ENCODE measurements at regions not wholly inside any gene's neighbourhood (a gene's known extent, or its start where the extent isn't known, plus 50 kb on each side); places are given as distances from the start of the nearest gene placed in this dataset.

GRCh38 chr4:153987291-153987690 is 198.4 kb upstream of the SFRP2 start:
- TF ChIP-seq, protein P1, sequence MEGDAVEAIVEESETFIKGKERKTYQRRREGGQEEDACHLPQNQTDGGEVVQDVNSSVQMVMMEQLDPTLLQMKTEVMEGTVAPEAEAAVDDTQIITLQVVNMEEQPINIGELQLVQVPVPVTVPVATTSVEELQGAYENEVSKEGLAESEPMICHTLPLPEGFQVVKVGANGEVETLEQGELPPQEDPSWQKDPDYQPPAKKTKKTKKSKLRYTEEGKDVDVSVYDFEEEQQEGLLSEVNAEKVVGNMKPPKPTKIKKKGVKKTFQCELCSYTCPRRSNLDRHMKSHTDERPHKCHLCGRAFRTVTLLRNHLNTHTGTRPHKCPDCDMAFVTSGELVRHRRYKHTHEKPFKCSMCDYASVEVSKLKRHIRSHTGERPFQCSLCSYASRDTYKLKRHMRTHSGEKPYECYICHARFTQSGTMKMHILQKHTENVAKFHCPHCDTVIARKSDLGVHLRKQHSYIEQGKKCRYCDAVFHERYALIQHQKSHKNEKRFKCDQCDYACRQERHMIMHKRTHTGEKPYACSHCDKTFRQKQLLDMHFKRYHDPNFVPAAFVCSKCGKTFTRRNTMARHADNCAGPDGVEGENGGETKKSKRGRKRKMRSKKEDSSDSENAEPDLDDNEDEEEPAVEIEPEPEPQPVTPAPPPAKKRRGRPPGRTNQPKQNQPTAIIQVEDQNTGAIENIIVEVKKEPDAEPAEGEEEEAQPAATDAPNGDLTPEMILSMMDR (IDR thresholded peaks at IDR 0.05): no peak
- TF ChIP-seq SIN3A (IDR thresholded peaks at IDR 0.05; ENCODE audit: borderline replicate concordance, insufficient read depth, low read depth, low read length) (no peak), REST (IDR thresholded peaks at IDR 0.05; ENCODE audit: insufficient read depth in 1 of 2, low read depth in 2 of 2, low read length in 1 of 2) (no peak), POLR2AphosphoS5 (IDR thresholded peaks at IDR 0.05; ENCODE audit: low read depth, low read length) (no peak)
- no TSS peak for BruUV-seq (replicated peaks)
- H3K27me3 ChIP-seq (ENCODE audit: control insufficient read depth, insufficient read depth, low read length): no peaks in the 10 kb centered on the region
- H3K27ac ChIP-seq (ENCODE audit: low read length): no peak overlapping the region
- intact Hi-C loops (cut with micrococcal nuclease; ENCODE audit: unreplicated experiment) (no loop called here), in situ Hi-C loops (cut with HindIII; ENCODE audit: low pct_unique_long_range_greater_than_20kb, low sequenced_read_pairs) (no loop called here)
- H3K9me3 ChIP-seq (ENCODE audit: control insufficient read depth, insufficient read depth, low read depth, low read length): no peaks in the 10 kb centered on the region
- no peaks in the 10 kb centered on the region for H3K36me3 ChIP-seq (ENCODE audit: control insufficient read depth, insufficient read depth, low read length)
- ChIA-PET POLR2A (no interaction called here), CTCF (no interaction called here)
- no peak overlapping the region for H3K4me3 ChIP-seq (ENCODE audit: low read depth in 2 of 2, low read length in 2 of 2)
- DNase-seq (ENCODE audit: low read depth, low spot score): no peak
- H3K4me1 ChIP-seq (ENCODE audit: control insufficient read depth, insufficient read depth, low read length): no peaks in the 10 kb centered on the region
- ATAC-seq: no peak

- Histone ChIP-seq H3K36me3 (ENCODE audit: control insufficient read depth, insufficient read depth, low read length) (no peaks in the 10 kb centered on the region), H3K4me1 (ENCODE audit: control insufficient read depth, insufficient read depth, low read length) (no peaks in the 10 kb centered on the region), H3K9me3 (ENCODE audit: control insufficient read depth, insufficient read depth, low read depth, low read length) (no peaks in the 10 kb centered on the region), H3K4me3 (ENCODE audit: low read depth in 2 of 2, low read length in 2 of 2) (no peak overlapping the region), H3K27me3 (ENCODE audit: control insufficient read depth, insufficient read depth, low read length) (no peaks in the 10 kb centered on the region), H3K27ac (ENCODE audit: low read length) (no peak overlapping the region)
- CTCF ChIA-PET: no interaction called here
- intact Hi-C loops (cut with micrococcal nuclease; ENCODE audit: unreplicated experiment): no loop called here
- no peak for DNase-seq (ENCODE audit: low read depth, low spot score)
- TF ChIP-seq TCF7L2 (IDR thresholded peaks at IDR 0.05; ENCODE audit: low read depth, low read length): no peak
- no peak for TF ChIP-seq REST (IDR thresholded peaks at IDR 0.05; ENCODE audit: insufficient read depth in 1 of 2, low read depth in 2 of 2, low read length in 1 of 2)
- no peak for TF ChIP-seq SIN3A (IDR thresholded peaks at IDR 0.05; ENCODE audit: borderline replicate concordance, insufficient read depth, low read depth, low read length)
- no peak for TF ChIP-seq POLR2AphosphoS5 (IDR thresholded peaks at IDR 0.05; ENCODE audit: low read depth, low read length)
- TF ChIP-seq, protein P1 (IDR thresholded peaks at IDR 0.05): no peak
- BruUV-seq (replicated peaks): no TSS peak
- POLR2A ChIA-PET: no interaction called here
- no peak for ATAC-seq
- in situ Hi-C loops (cut with HindIII; ENCODE audit: low pct_unique_long_range_greater_than_20kb, low sequenced_read_pairs): no loop called here
Observed at GRCh38 chr4:153976954-153977353, 188.1 kb upstream of the SFRP2 start.
